Nephron progenitor cell (in vitro differentiated cells): ENCODE measurements at regions not wholly inside any gene's neighbourhood (a gene's known extent, or its start where the extent isn't known, plus 50 kb on each side); places are given as distances from the start of the nearest gene placed in this dataset.

Source experiments
- DNase-seq: peaks from one replicate; pipeline ENCODE4 v3.0.0; 2021
- H3K27ac Mint-ChIP-seq: 2 replicates; pipeline ENCODE4 v1.8.0; 2021; ENCODE audit warnings: mild to moderate bottlenecking, moderate library complexity, mixed read lengths
- H3K27me3 Mint-ChIP-seq: 2 replicates; pipeline ENCODE4 v1.8.0; 2021; ENCODE audit warnings: mild to moderate bottlenecking, low read depth, mixed read lengths; ENCODE audit not compliant: poor library complexity
- H3K36me3 Mint-ChIP-seq: 2 replicates; pipeline ENCODE4 v1.8.0; 2021; ENCODE audit warnings: low read depth, mixed read lengths
- H3K4me1 Mint-ChIP-seq: 2 replicates; pipeline ENCODE4 v1.8.0; 2021; ENCODE audit warnings: mixed read lengths
- H3K4me3 Mint-ChIP-seq: 2 replicates; pipeline ENCODE4 v1.8.0; 2021; ENCODE audit warnings: mild to moderate bottlenecking, moderate library complexity, mixed read lengths
- H3K9me3 Mint-ChIP-seq: 2 replicates; pipeline ENCODE4 v1.8.0; 2021; ENCODE audit warnings: mild to moderate bottlenecking, moderate library complexity, mixed read lengths
- TF ChIP-seq, protein P1 (sequence below): fragments of 200-600 bp; sonication (generic); IDR thresholded peaks from 2 replicates; pipeline ENCODE4 v1.5.0; 2021; ENCODE audit warnings: antibody characterized with exemption

DNA sequence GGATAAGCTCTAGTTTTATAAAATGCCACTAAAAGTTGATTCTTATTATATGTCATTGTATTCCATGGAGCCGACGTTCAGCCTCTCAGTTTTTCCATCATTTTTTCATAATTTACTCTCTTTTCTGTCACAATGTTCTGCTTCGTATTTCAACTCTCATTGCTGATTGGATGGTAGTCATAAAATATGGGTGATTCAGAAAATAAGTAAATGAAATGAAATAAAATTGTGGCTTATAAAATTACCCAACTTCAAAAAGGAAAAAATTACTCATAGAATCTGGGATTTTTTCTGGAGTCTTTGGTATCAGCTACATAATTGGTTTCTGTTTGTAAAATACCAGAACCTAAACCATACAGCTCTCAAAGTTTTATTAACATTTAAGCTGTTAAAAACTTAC lies 139.7 kb upstream of the ITGA4 start:
- Mint-ChIP-seq H3K36me3 (no peaks in the 10 kb centered on the region), H3K9me3 (no peaks in the 10 kb centered on the region), H3K27ac (no peak overlapping the region), H3K27me3 (no peaks in the 10 kb centered on the region), H3K4me3 (no peak overlapping the region), H3K4me1 (no peaks in the 10 kb centered on the region)
- TF ChIP-seq, protein P1, sequence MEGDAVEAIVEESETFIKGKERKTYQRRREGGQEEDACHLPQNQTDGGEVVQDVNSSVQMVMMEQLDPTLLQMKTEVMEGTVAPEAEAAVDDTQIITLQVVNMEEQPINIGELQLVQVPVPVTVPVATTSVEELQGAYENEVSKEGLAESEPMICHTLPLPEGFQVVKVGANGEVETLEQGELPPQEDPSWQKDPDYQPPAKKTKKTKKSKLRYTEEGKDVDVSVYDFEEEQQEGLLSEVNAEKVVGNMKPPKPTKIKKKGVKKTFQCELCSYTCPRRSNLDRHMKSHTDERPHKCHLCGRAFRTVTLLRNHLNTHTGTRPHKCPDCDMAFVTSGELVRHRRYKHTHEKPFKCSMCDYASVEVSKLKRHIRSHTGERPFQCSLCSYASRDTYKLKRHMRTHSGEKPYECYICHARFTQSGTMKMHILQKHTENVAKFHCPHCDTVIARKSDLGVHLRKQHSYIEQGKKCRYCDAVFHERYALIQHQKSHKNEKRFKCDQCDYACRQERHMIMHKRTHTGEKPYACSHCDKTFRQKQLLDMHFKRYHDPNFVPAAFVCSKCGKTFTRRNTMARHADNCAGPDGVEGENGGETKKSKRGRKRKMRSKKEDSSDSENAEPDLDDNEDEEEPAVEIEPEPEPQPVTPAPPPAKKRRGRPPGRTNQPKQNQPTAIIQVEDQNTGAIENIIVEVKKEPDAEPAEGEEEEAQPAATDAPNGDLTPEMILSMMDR: no peak
- DNase-seq: no peak

DNA sequence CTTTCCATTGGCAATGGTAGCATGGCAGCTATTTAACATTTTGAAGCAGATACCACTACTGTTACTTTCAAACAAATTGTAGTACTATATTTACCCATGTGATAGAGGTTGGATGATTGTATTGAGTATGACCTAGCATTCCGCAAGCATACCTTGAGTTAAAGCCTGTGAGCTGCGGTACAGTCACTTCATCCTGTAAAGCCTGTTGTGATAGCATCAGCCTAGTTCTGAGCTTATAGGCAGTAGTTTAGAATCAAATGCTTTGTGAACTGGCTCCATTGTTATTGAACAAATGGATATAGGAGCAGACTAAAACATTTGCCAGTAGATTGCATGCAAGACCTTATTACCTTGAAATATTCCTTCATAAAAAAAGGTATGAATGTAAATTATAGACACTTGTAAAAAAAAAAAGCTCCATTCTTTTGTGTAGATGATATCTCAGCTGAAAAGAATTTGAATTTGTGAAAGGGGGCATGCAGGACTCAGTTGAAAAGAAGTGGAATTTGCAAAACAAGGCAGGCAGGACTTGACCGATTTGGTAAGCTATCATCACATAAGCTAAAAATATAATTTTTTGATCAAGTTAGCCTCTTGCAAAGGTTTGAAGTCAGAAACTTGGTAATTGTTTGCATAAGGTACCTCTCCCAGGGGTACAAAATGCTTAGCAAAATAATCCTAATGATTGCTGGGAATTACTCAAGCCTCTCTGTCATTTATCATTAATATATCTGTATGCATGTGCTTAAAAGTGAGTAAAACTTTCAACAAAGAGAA lies 138.5 kb upstream of the ITGA4 start:
- Mint-ChIP-seq H3K27me3 (no peaks in the 10 kb centered on the region), H3K36me3 (no peaks in the 10 kb centered on the region), H3K9me3 (no peaks in the 10 kb centered on the region), H3K27ac (no peak overlapping the region), H3K4me3 (no peak overlapping the region), H3K4me1 (peaks cover 7% of the 10 kb centered on the region)
- no peak for DNase-seq
- TF ChIP-seq, protein P1: no peak

DNA sequence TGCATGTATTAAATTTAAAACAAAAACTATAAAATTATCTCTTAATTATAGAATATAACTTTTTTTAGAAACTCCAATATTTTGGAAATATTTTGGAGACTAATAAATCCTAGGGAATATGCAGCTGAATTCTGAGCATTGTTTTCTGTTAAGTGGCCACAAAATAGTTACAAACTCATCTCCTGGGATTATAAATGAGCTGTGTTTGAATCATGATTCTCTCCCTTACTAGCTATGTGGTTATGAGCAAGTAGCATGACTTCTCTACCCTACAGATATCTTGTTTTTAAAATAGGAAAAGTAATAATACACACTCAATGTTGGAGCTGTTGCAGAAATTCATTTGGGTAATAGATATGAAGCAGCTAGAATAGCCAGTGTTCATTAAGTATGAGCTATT lies 137.9 kb upstream of the ITGA4 start:
- Mint-ChIP-seq H3K9me3 (no peaks in the 10 kb centered on the region), H3K27ac (no peak overlapping the region), H3K27me3 (peaks cover 4% of the 10 kb centered on the region), H3K4me1 (peaks cover 7% of the 10 kb centered on the region), H3K4me3 (no peak overlapping the region), H3K36me3 (no peaks in the 10 kb centered on the region)
- no peak for DNase-seq
- TF ChIP-seq, protein P1: no peak

DNA sequence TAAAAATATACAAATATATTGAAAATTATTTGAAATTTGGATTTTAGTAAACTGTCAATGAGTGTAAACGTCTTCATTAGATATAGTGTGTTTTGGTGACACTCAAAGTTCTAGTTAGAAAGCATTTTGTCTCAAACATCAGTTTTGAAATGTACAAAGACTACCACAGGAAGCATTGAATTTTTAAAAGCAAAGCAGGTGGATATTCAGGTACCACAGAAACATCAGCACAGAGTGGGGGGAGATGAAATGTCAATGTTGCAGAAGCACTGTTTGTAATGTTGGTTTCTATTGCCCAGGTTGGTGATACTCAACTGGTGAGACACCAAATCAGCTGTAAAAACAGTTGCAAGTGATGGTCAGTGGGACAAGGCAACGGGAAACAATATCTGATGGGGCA lies 136.5 kb upstream of the ITGA4 start:
- no peak overlapping the region for H3K4me3 Mint-ChIP-seq
- no peak for DNase-seq
- peaks cover 4% of the 10 kb centered on the region for H3K27me3 Mint-ChIP-seq
- no peaks in the 10 kb centered on the region for H3K9me3 Mint-ChIP-seq
- peaks cover 7% of the 10 kb centered on the region for H3K4me1 Mint-ChIP-seq
- TF ChIP-seq, protein P1: no peak
- no peak overlapping the region for H3K27ac Mint-ChIP-seq
- no peaks in the 10 kb centered on the region for H3K36me3 Mint-ChIP-seq

DNA sequence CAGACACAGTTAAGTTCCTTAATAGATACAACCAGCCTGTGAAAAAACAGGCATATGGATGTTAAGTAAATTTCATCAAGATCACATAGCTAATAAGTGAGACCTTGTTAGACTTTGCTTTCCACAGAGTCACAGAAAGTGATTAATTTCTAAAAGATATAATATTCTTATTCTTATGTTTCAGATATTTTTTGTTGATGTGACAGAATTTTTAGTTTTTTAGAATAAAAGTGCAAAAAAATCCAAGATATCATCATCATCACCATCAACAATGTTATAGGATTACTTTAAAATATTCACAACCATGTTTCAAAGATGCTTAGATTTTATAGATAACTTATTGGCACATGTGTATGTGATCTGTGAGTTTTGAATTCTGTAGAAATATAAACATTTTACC lies 132.3 kb upstream of the ITGA4 start:
- H3K27me3 Mint-ChIP-seq: peaks cover 11% of the 10 kb centered on the region
- H3K4me3 Mint-ChIP-seq: no peak overlapping the region
- H3K9me3 Mint-ChIP-seq: peaks cover 18% of the 10 kb centered on the region
- H3K4me1 Mint-ChIP-seq: peaks cover 28% of the 10 kb centered on the region
- TF ChIP-seq, protein P1: no peak
- no peak overlapping the region for H3K27ac Mint-ChIP-seq
- peaks cover 10% of the 10 kb centered on the region for H3K36me3 Mint-ChIP-seq
- DNase-seq: no peak

DNA sequence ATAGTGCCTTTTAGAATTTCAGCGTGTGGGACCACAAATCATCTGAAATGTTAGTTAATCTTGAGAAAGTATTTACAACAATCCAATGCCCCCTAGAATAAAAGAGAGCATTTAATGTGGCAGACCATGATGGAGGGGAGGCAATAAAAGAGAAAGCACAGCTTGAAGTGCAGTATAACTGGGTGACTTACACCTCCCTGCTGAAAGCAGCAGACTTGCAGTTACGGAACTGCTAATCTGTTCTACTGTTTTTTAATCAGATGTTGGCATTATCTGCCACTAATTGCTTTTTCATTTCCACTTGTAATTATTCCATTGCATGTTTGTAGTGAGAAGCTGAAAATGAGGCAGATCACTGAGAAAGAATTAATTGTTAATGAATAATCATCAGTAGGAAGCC lies 130.5 kb upstream of the ITGA4 start:
- H3K9me3 Mint-ChIP-seq: peaks cover 25% of the 10 kb centered on the region
- DNase-seq: no peak
- TF ChIP-seq, protein P1: no peak
- H3K4me3 Mint-ChIP-seq: no peak overlapping the region
- H3K4me1 Mint-ChIP-seq: peaks cover 28% of the 10 kb centered on the region
- peaks cover 10% of the 10 kb centered on the region for H3K36me3 Mint-ChIP-seq
- H3K27me3 Mint-ChIP-seq: peaks cover 11% of the 10 kb centered on the region
- H3K27ac Mint-ChIP-seq: no peak overlapping the region
